Anterior cingulate cortex (tissue), 58 donors: ENCODE measurements at regions not wholly inside any gene's neighbourhood (a gene's known extent, or its start where the extent isn't known, plus 50 kb on each side); places are given as distances from the start of the nearest gene placed in this dataset.

Source experiments
- DNase-seq, 58 donors: peaks; one replicate each; lab custom pipeline; 2025; lab: John Stamatoyannopoulos, UW

- no peak for DNase-seq
Measured at GRCh38 chr17:413706-414380, 61.2 kb upstream of the RPH3AL start.

- no peak for DNase-seq
Measured at GRCh38 chr17:413016-413350, 60.4 kb upstream of the RPH3AL start.

GRCh38 chr17:412211-413015, 59.8 kb upstream of the RPH3AL start:
- DNase-seq: peak in 29 of 58 donors; percentile 1 to 71 (median 16)

- DNase-seq: peak in 2 of 58 donors; percentile 1 to 2
Measured at GRCh38 chr17:411421-412120, 59.0 kb upstream of the RPH3AL start.

GRCh38 chr17:410543-411401, 58.2 kb upstream of the RPH3AL start:
- DNase-seq: peak in 21 of 58 donors; percentile 15 to 69 (median 36)

- DNase-seq: peak; percentile 85 to 100 (median 97)
Measured at GRCh38 chr17:409848-410542, 57.4 kb upstream of the RPH3AL start.

- peak in 1 of 58 donors; percentile 26 for DNase-seq
Measured at GRCh38 chr17:409308-409847, 56.8 kb upstream of the RPH3AL start.

GRCh38 chr17:404703-405102, 52.1 kb upstream of the RPH3AL start:
- DNase-seq: no peak
